Stimulated activated naive CD4-positive, alpha-beta T cell (primary cell): ENCODE measurements at regions not wholly inside any gene's neighbourhood (a gene's known extent, or its start where the extent isn't known, plus 50 kb on each side); places are given as distances from the start of the nearest gene placed in this dataset.
"Not testable (repeated sequence)": the region's sequence is repeated elsewhere in the genome, so short reads cannot be mapped to it uniquely, and the experiment has no call there.

Source experiments
- DNase-seq, 6 experiments: peaks; one replicate each; lab custom pipeline; 2025; lab: John Stamatoyannopoulos, UW

- no peak for DNase-seq
Observed at GRCh38 chr7:10779465-10780399, 193.9 kb upstream of the PHF14 start.

DNA sequence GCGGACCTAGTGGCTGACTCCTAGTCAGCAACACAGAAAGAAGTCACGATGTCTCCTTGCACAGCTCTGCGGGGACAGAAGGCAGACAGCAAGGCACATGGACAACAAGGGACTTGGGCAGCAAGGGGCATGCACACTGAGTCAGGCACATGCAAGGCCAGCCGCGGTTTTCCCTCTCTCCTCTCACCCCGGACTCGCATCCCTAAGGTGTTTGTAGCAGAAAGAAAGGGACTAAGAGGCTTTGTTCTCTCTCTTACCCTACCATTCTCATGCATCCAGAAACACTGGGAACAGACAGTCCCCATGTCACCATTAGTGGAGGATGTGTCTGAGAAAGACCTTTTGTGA, 193.3 kb upstream of the PHF14 start:
- DNase-seq = no peak

DNA sequence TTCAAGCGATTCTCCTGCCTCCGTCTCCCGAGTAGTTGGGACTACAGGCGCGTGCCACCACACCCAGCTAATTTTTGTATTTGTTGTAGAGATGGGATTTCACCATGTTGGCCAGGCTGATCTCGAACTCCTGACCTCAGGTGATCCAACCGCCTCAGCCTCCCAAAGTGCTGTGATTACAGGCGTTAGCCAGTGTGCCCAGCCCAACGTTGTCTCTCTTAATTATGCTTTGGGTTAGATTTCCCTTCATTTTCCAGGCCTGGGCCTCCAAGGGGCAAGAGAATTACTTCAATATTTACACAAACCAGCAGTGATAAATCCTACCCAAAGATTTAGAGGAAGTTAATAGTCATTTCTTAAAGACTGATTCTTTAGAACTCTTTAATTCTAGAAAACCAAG, 186.7 kb upstream of the PHF14 start:
- not testable (repeated sequence) for DNase-seq

GRCh38 chr7:10789170-10789569, 184.5 kb upstream of the PHF14 start:
- no peak for DNase-seq

DNA sequence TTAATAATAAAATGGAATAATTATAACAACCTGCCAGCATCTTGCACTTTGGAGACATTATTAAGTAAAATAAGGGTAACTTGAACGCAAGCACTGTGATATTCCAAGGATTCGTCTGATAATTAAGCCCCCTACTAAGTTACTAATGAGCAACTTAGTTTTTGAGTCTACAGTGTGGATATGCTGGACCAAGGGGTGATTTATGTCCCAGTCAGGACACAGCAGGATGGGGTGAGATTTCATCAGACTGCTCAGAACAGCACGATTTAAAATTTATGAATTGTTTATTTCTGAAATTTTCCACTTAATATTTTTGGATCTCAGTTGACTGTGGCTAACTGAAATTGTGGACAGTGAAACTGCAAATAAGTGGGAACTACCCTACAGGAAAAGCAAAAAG, 182.8 kb upstream of the PHF14 start:
- no peak for DNase-seq

DNA sequence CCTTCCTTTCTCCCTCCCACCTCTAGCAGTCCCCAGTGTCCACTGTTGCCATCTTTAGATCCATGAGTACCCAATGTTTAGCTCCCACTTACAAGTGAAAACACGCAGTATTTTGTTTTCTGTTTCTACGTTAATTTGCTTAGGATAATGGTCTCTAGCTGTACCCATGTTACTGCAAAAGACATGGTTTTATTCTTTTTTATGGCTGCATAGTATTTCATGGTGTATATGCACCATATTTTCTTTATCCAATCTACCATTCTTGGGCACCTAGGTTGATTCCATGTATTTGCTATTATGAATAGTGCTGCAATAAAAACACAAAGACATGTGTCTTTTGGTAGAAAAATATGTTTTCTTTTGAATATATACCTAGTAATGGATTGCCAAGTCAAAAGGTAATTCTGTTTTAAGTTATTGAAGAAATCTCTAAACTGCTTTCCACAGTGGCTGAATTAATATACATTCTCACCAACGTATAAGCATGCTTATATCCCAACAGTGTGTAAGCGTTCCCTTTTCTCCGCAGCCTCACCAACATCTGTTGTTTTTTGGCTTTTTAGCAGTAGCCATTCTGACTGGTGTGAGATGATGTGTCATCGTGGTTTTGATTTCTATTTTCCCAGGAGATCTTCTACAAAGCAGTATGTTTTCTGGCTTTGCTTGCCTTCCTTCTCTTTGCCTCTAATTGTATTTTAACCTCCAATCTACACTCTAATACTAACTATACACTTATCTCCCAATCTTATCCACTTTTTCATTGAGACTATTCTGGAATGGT, 179.5 kb upstream of the PHF14 start:
- DNase-seq = no peak

GRCh38 chr7:10797157-10797556, 176.5 kb upstream of the PHF14 start:
- no peak for DNase-seq

DNA sequence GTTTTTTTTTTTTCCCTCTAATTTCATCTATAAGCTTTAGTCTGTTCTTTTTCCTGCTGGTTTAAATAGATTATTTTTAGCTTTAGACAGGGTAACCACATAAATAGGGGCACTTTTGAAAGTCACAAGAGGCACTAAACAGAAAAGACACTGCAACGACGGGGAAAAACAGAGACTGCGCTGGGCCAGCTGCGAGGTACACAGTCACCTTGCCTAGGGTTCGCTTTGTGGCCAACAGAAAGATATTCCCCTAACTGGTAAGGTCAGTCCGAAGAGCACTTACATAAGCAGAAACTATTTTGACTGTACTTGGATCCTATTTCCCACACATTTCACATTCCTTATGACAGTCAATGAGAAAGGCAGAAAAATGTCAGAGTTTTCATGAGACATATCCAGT, 175.6 kb upstream of the PHF14 start:
- DNase-seq = no peak

DNA sequence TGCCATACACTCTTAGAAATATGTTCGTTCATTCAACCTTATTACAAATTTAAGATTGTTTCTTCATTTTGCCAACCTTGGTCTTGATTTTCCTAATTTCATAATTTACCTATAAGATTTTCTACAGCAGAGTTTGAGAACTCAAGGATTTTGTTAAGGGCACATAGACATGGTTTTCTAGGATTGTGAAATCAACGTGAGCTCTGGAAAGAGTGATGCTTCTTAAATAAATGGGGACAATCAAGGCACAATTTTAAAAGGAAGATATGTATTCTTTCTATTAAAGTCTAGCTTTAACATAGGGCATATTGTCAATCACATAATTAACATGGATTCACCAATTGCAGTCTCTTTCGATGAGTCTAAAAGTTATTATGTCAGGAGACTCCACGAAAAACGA, 174.2 kb upstream of the PHF14 start:
- DNase-seq = no peak

- no peak for DNase-seq
Observed at GRCh38 chr7:10802011-10802410, 171.7 kb upstream of the PHF14 start.

GRCh38 chr7:10802526-10802925, 171.1 kb upstream of the PHF14 start:
- DNase-seq = no peak

DNA sequence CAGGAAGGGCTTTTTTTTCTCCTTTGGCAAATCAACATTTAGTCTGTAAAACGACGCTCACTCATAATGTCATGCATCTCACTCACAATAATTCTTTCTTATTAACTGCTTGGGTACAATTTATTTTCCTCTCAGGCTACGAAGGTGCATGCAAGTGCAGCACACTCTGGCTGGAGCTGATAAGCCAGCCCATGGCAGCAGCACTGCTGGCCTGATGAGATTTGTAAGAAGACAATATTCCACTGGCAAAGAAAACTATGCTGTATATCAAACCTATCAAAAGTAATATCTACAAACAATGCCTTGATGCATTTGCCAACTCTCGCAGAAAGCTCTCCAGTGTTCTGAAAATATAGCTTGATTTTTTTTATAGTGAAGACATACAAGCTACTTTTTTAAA, 170.0 kb upstream of the PHF14 start:
- DNase-seq = no peak

GRCh38 chr7:10804770-10805169, 168.9 kb upstream of the PHF14 start:
- DNase-seq = no peak

DNA sequence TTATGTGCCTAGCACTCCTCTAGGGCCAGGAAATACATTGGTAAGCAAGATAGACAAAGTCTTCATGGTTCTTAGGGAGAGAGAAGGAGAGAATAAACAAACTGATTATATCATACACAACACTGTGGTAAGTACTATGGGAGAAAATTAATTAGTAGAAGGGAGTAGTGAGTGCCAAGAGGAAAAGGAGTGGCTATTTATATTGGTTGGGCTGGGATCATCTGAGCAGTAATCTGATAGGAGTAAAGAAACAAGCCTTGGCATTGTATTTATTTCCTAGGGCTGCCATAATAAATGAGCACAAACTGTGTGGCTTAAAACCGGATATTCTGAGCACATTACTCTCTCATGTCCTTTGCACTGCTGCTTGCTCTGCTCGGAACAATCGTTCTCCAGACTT, 158.1 kb upstream of the PHF14 start:
- DNase-seq = no peak

GRCh38 chr7:10821156-10821555, 152.5 kb upstream of the PHF14 start:
- no peak for DNase-seq

GRCh38 chr7:10824154-10824553, 149.5 kb upstream of the PHF14 start:
- DNase-seq = no peak

DNA sequence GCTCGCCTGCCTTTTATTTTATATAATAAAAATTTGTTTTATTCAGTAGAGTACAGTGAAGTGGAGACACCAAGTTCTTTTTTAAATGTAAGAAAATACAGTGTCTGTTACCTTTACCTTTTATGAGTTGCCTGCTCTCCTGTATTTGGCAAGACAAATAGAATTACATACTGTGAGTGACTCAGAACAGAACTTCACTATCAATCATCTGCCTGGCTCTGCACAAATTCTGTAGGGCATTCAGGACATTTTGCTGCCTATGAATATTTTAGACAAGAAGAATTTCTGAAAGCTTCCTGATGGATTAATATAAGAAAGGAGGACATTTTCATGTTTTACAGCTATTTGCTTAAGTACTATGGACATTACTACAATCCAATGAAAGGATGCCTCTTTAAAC, 135.4 kb upstream of the PHF14 start:
- DNase-seq = no peak

- no peak for DNase-seq
Observed at GRCh38 chr7:10845225-10845624, 128.4 kb upstream of the PHF14 start.

- no peak for DNase-seq
Observed at GRCh38 chr7:10855583-10855982, 118.1 kb upstream of the PHF14 start.

GRCh38 chr7:10860516-10860915, 113.2 kb upstream of the PHF14 start:
- DNase-seq = no peak

GRCh38 chr7:10863476-10863875, 110.2 kb upstream of the PHF14 start:
- no peak for DNase-seq

DNA sequence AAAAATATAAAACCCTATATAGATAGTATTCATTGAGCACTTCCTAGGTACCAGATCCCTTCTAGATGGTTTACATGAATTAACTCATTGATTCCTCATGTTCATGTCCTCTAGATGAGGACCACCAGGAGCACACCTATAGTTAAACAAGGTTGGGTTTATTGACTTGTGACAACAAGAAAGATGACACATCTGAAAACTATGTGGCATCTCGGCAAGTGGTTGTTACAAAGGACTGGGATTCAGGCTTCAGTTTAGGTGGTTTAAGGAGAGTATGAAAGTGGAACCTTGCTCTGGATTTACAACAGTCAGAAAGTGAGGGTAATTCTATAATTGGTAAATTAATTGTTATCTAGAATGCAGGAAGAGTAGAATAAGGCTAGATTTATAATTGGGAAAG, 99.0 kb upstream of the PHF14 start:
- DNase-seq = no peak

DNA sequence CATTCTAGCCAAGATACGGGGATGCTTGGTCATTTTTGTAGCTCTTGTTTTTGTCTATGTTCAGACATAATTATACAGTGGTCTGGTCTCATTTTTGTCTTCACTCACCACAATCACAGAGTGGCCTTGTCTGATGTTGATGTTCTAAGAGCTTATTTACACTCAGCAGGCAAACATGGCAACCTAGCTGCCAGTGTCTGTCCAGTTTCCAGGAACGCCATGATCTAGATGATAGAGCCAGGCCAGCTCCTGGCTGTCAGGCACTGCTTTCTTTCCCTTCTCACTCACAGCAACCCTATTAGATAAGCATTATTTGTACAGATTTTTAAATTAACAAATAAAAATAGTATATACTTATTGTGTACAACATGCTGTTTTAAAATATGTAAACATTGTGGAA, 98.6 kb upstream of the PHF14 start:
- DNase-seq = no peak
